ENCODE measurements at regions not wholly inside any gene's neighbourhood (a gene's known extent, or its start where the extent isn't known, plus 50 kb on each side); places are given as distances from the start of the nearest gene placed in this dataset.

DNA sequence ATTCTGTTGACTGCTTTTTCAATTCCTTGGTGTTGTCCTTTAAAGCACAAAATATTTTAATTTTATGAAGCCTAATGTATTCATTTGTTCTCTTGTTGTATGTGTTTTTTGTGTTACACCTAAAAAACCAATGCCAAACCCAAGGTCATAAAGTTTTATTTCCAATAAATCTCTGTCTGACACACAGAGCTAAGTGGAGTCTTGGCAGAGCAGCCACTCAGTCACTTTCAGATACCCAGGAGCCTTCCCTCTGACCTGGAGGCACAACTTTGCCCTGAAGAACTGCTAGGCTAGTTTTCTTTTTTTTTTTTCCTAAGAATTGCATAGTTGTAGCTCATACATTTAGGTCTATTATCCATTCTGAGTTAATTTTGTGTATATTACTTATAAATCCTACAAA is 71.2 kb upstream of the BCL9 start:
- no TSS peak for BruUV-seq (replicated peaks)
- H3K27me3 ChIP-seq (ENCODE audit: insufficient read depth, low read depth): peaks cover 40% of the 10 kb centered on the region
- H3K9me2 ChIP-seq (ENCODE audit: insufficient read depth): no peaks in the 10 kb centered on the region; the same call in 1 of the 2 replicates
- H3K4me2 ChIP-seq: no peak overlapping the region
- intact Hi-C loops (cut with micrococcal nuclease; ENCODE audit: unreplicated experiment): no loop called here
- no peaks in the 10 kb centered on the region for H3F3A ChIP-seq (ENCODE audit: insufficient read depth, low read depth)
- CTCF ChIA-PET: no interaction called here
- no peak overlapping the region for H3K4me3 ChIP-seq
- no peak overlapping the region for H3K27ac ChIP-seq
- no peaks in the 10 kb centered on the region for H4K20me1 ChIP-seq (ENCODE audit: insufficient read depth)
- POLR2A ChIA-PET (ENCODE audit: unreplicated experiment): no interaction called here
- no peak overlapping the region for H2AFZ ChIP-seq
- TF ChIP-seq, protein P1, sequence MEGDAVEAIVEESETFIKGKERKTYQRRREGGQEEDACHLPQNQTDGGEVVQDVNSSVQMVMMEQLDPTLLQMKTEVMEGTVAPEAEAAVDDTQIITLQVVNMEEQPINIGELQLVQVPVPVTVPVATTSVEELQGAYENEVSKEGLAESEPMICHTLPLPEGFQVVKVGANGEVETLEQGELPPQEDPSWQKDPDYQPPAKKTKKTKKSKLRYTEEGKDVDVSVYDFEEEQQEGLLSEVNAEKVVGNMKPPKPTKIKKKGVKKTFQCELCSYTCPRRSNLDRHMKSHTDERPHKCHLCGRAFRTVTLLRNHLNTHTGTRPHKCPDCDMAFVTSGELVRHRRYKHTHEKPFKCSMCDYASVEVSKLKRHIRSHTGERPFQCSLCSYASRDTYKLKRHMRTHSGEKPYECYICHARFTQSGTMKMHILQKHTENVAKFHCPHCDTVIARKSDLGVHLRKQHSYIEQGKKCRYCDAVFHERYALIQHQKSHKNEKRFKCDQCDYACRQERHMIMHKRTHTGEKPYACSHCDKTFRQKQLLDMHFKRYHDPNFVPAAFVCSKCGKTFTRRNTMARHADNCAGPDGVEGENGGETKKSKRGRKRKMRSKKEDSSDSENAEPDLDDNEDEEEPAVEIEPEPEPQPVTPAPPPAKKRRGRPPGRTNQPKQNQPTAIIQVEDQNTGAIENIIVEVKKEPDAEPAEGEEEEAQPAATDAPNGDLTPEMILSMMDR (conservative IDR thresholded peaks at IDR 0.05): no peak
- TF ChIP-seq EZH2 (IDR thresholded peaks at IDR 0.05; ENCODE audit: low read depth): no peak
- no peak for DNase-seq
- no peaks in the 10 kb centered on the region for H3K79me2 ChIP-seq (ENCODE audit: low read depth)
- H3K4me1 ChIP-seq (replicated peaks; ENCODE audit: insufficient read depth): peaks cover under 1% of the 10 kb centered on the region; the same call in 1 of the 2 replicates
- H3K9me3 ChIP-seq (ENCODE audit: insufficient read depth, low read depth): peaks cover 2% of the 10 kb centered on the region; the same call in 1 of the 2 replicates
- H3K36me3 ChIP-seq (ENCODE audit: low read depth): no peaks in the 10 kb centered on the region

GRCh38 chr1:147472489-147472888 is 68.8 kb upstream of the BCL9 start:
- CTCF ChIA-PET: no interaction called here

GRCh38 chr1:147472966-147473732 is 68.2 kb upstream of the BCL9 start:
- intact Hi-C loops (cut with micrococcal nuclease; ENCODE audit: unreplicated experiment): no loop called here
- Histone ChIP-seq H4K20me1 (ENCODE audit: insufficient read depth) (no peaks in the 10 kb centered on the region), H3F3A (ENCODE audit: insufficient read depth, low read depth) (no peaks in the 10 kb centered on the region), H3K79me2 (ENCODE audit: low read depth) (no peaks in the 10 kb centered on the region), H3K4me3 (no peak overlapping the region), H3K9me3 (ENCODE audit: insufficient read depth, low read depth) (no peaks in the 10 kb centered on the region), H3K27ac (no peak overlapping the region), H2AFZ (no peak overlapping the region), H3K9me2 (ENCODE audit: insufficient read depth) (no peaks in the 10 kb centered on the region; the same call in 1 of the 2 replicates), H3K4me1 (replicated peaks; ENCODE audit: insufficient read depth) (peaks cover 8% of the 10 kb centered on the region; the same call in 1 of the 2 replicates), H3K27me3 (ENCODE audit: insufficient read depth, low read depth) (peaks cover 22% of the 10 kb centered on the region), H3K36me3 (ENCODE audit: low read depth) (no peaks in the 10 kb centered on the region), H3K4me2 (no peak overlapping the region)
- TF ChIP-seq EZH2 (IDR thresholded peaks at IDR 0.05; ENCODE audit: low read depth): no peak
- TF ChIP-seq, protein P1 (conservative IDR thresholded peaks at IDR 0.05): no peak
- ChIA-PET CTCF (no interaction called here), POLR2A (ENCODE audit: unreplicated experiment) (no interaction called here)
- BruUV-seq (replicated peaks): no TSS peak
- DNase-seq: no peak

More at GRCh38 chr1:147472489-147472888, 68.8 kb upstream of the BCL9 start:
- intact Hi-C loops (cut with micrococcal nuclease; ENCODE audit: unreplicated experiment): no loop called here
- H3K27me3 ChIP-seq (ENCODE audit: insufficient read depth, low read depth): peaks cover 29% of the 10 kb centered on the region
- BruUV-seq (replicated peaks): no TSS peak
- no peak for TF ChIP-seq EZH2 (IDR thresholded peaks at IDR 0.05; ENCODE audit: low read depth)
- TF ChIP-seq, protein P1 (conservative IDR thresholded peaks at IDR 0.05): no peak
- H3K79me2 ChIP-seq (ENCODE audit: low read depth): no peaks in the 10 kb centered on the region
- DNase-seq: no peak
- peaks cover 8% of the 10 kb centered on the region; the same call in 1 of the 2 replicates for H3K4me1 ChIP-seq (replicated peaks; ENCODE audit: insufficient read depth)
- H3K9me2 ChIP-seq (ENCODE audit: insufficient read depth): no peaks in the 10 kb centered on the region; the same call in 1 of the 2 replicates
- no peak overlapping the region for H3K4me2 ChIP-seq
- no peaks in the 10 kb centered on the region for H3K9me3 ChIP-seq (ENCODE audit: insufficient read depth, low read depth)
- H3K36me3 ChIP-seq (ENCODE audit: low read depth): no peaks in the 10 kb centered on the region
- POLR2A ChIA-PET (ENCODE audit: unreplicated experiment): no interaction called here
- H3F3A ChIP-seq (ENCODE audit: insufficient read depth, low read depth): no peaks in the 10 kb centered on the region
- H3K27ac ChIP-seq: no peak overlapping the region
- H4K20me1 ChIP-seq (ENCODE audit: insufficient read depth): no peaks in the 10 kb centered on the region
- no peak overlapping the region for H3K4me3 ChIP-seq
- H2AFZ ChIP-seq: no peak overlapping the region

Measured in PC-9 (cell line).